WTC11 (cell line): ENCODE measurements at regions not wholly inside any gene's neighbourhood (a gene's known extent, or its start where the extent isn't known, plus 50 kb on each side); places are given as distances from the start of the nearest gene placed in this dataset.

Source experiments
- ATAC-seq: fragments of 200-7000 bp; cut with Tn5 transposase; 2 replicates; pipeline ENCODE4 v1.10.0; 2021; ENCODE audit warnings: mild to moderate bottlenecking, moderate library complexity
- CTCF ChIA-PET: fragments of 300-600 bp; sonication (Branson Sonifier 250); formaldehyde crosslinking; loops from one replicate; lab custom pipeline; 2021; ENCODE audit warnings: antibody characterized with exemption; lab: Charles Lee
- POLR2A ChIA-PET: fragments of 350-600 bp; sonication (Branson Sonifier 250); formaldehyde crosslinking; loops from one replicate; lab custom pipeline; 2021; ENCODE audit warnings: antibody characterized with exemption; lab: Charles Lee
- DNase-seq: peaks from one replicate; pipeline ENCODE4 v3.0.0; 2021; ENCODE audit warnings: low spot score
- H3K27ac Mint-ChIP-seq: 2 replicates; pipeline ENCODE4 v1.8.0; 2021; ENCODE audit warnings: mixed read lengths
- H3K27me3 Mint-ChIP-seq: 2 replicates; pipeline ENCODE4 v1.8.0; 2021; ENCODE audit warnings: low read depth, mild to moderate bottlenecking, moderate library complexity, mixed read lengths
- H3K36me3 Mint-ChIP-seq: 2 replicates; pipeline ENCODE4 v1.8.0; 2021; ENCODE audit warnings: mixed read lengths
- H3K4me1 Mint-ChIP-seq: 2 replicates; pipeline ENCODE4 v1.8.0; 2022; ENCODE audit warnings: mixed read lengths
- H3K4me3 Mint-ChIP-seq: 2 replicates; pipeline ENCODE4 v1.8.0; 2021; ENCODE audit warnings: mild to moderate bottlenecking, moderate library complexity, mixed read lengths
- H3K9me3 Mint-ChIP-seq: 2 replicates; pipeline ENCODE4 v1.8.0; 2021; ENCODE audit warnings: mixed read lengths
- CREB1 ChIP-seq: sonication (generic); formaldehyde crosslinking; IDR thresholded peaks from 2 replicates; pipeline ENCODE4 v1.8.0; 2023; ENCODE audit warnings: mild to moderate bottlenecking, missing genetic modification reagents
- GRHL2 ChIP-seq: fragments of 250-450 bp; sonication (Bioruptor Pico); IDR thresholded peaks from 2 replicates; pipeline ENCODE4 v1.8.0; 2022; ENCODE audit warnings: mild to moderate bottlenecking, moderate library complexity; ENCODE audit not compliant: insufficient replicate concordance, severe bottlenecking
- HMGA2 ChIP-seq: fragments of 250-450 bp; sonication (Bioruptor Pico); IDR thresholded peaks from 2 replicates; pipeline ENCODE4 v1.4.0; 2021; ENCODE audit warnings: mild to moderate bottlenecking, moderate library complexity
- JAZF1 ChIP-seq: fragments of 250-450 bp; sonication (Bioruptor Pico); IDR thresholded peaks from 2 replicates; pipeline ENCODE4 v1.9.0; 2021; ENCODE audit warnings: moderate library complexity, mild to moderate bottlenecking, inconsistent platforms
- MXD4 ChIP-seq: fragments of 250-450 bp; sonication (Bioruptor Pico); IDR thresholded peaks from 2 replicates; pipeline ENCODE4 v1.8.0; 2021; ENCODE audit warnings: mild to moderate bottlenecking, moderate library complexity, borderline replicate concordance
- NR2C2 ChIP-seq: sonication (generic); formaldehyde crosslinking; IDR thresholded peaks from 2 replicates; pipeline ENCODE4 v1.8.0; 2022; ENCODE audit warnings: mild to moderate bottlenecking, missing genetic modification reagents
- NR3C1 ChIP-seq: sonication (generic); formaldehyde crosslinking; conservative IDR thresholded peaks from 2 replicates; pipeline ENCODE4 v1.8.1; 2023; ENCODE audit warnings: low read depth, mild to moderate bottlenecking, missing genetic modification reagents
- SMAD3 ChIP-seq: sonication (generic); formaldehyde crosslinking; IDR thresholded peaks from 2 replicates; pipeline ENCODE4 v1.8.0; 2022; ENCODE audit warnings: missing genetic modification reagents, mild to moderate bottlenecking, borderline replicate concordance
- SOX15 ChIP-seq: fragments of 250-450 bp; sonication (Bioruptor Pico); IDR thresholded peaks from 2 replicates; pipeline ENCODE4 v1.9.0; 2021; ENCODE audit warnings: mild to moderate bottlenecking
- SP1 ChIP-seq: sonication (generic); formaldehyde crosslinking; conservative IDR thresholded peaks from 2 replicates; pipeline ENCODE4 v1.8.1; 2022; ENCODE audit warnings: missing genetic modification reagents
- TEAD4 ChIP-seq: sonication (generic); formaldehyde crosslinking; IDR thresholded peaks from 2 replicates; pipeline ENCODE4 v1.8.0; 2022; ENCODE audit warnings: mild to moderate bottlenecking, missing genetic modification reagents
- TP53 ChIP-seq: sonication (generic); formaldehyde crosslinking; IDR thresholded peaks from 2 replicates; pipeline ENCODE4 v1.8.1; 2023; ENCODE audit warnings: mild to moderate bottlenecking, missing genetic modification reagents
- ZNF138 ChIP-seq: sonication (generic); formaldehyde crosslinking; conservative IDR thresholded peaks from 2 replicates; pipeline ENCODE4 v1.8.1; 2022; ENCODE audit warnings: mild to moderate bottlenecking, moderate library complexity, missing genetic modification reagents
- ZNF219 ChIP-seq: sonication (generic); formaldehyde crosslinking; IDR thresholded peaks from 2 replicates; pipeline ENCODE4 v1.8.0; 2023; ENCODE audit warnings: missing genetic modification reagents, mild to moderate bottlenecking, borderline replicate concordance
- ZNF232 ChIP-seq: sonication (generic); formaldehyde crosslinking; IDR thresholded peaks from 2 replicates; pipeline ENCODE4 v1.8.0; 2022; ENCODE audit warnings: mild to moderate bottlenecking, missing genetic modification reagents
- ZNF317 ChIP-seq: sonication (generic); formaldehyde crosslinking; IDR thresholded peaks from 2 replicates; pipeline ENCODE4 v1.8.1; 2023; ENCODE audit warnings: low read depth, mild to moderate bottlenecking, moderate library complexity, missing genetic modification reagents, borderline replicate concordance
- ZNF396 ChIP-seq: fragments of 250-450 bp; sonication (Bioruptor Pico); IDR thresholded peaks from 2 replicates; pipeline ENCODE4 v1.8.0; 2021; ENCODE audit warnings: mild to moderate bottlenecking, moderate library complexity, borderline replicate concordance
- ZNF423 ChIP-seq: fragments of 250-450 bp; sonication (Bioruptor Pico); IDR thresholded peaks from 2 replicates; pipeline ENCODE4 v2.1.2; 2022; ENCODE audit warnings: mild to moderate bottlenecking, moderate library complexity
- TF ChIP-seq, protein P1 (sequence below): sonication (generic); formaldehyde crosslinking; IDR thresholded peaks from 2 replicates; pipeline ENCODE4 v1.8.1; 2022; ENCODE audit warnings: missing genetic modification reagents, borderline replicate concordance
- TF ChIP-seq, protein P2 (sequence below): sonication (generic); formaldehyde crosslinking; IDR thresholded peaks from 2 replicates; pipeline ENCODE4 v1.8.1; 2023; ENCODE audit warnings: mild to moderate bottlenecking, missing genetic modification reagents
- TF ChIP-seq, protein P3 (sequence below): sonication (generic); formaldehyde crosslinking; conservative IDR thresholded peaks from 2 replicates; pipeline ENCODE4 v1.8.1; 2022; ENCODE audit warnings: mild to moderate bottlenecking, missing genetic modification reagents
- TF ChIP-seq, protein P4 (sequence below): sonication (generic); formaldehyde crosslinking; IDR thresholded peaks from 2 replicates; pipeline ENCODE4 v1.8.0; 2022; ENCODE audit warnings: mild to moderate bottlenecking, missing genetic modification reagents
- TF ChIP-seq, protein P5 (sequence below): fragments of 200-600 bp; IDR thresholded peaks from 2 replicates; pipeline ENCODE4 v1.8.0; 2022; ENCODE audit warnings: antibody characterized with exemption

DNA sequence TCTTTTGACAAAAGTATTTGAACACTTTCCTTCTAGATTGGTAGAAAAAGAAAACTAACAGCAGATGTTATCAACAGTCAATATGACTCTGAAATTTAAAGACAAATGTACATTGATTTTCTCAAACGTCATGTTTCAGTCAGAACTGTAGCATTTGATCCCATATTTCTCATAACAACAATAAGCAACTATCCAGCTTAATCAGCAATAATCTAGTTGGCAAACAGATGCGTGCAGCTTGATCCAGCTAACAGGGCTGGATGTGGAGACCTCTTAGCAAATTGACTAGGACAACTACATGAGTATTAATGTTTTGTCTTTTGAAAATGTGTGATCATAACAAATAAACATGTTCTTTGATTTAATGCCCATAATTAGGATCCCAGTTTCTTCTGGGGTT lies 94.0 kb upstream of the STT3B start:
- H3K9me3 Mint-ChIP-seq = peaks cover 33% of the 10 kb centered on the region
- DNase-seq (no peak), ATAC-seq (no peak)
- peaks cover 20% of the 10 kb centered on the region for H3K36me3 Mint-ChIP-seq
- POLR2A ChIA-PET = no interaction called here
- peaks cover 24% of the 10 kb centered on the region for H3K4me1 Mint-ChIP-seq
- no peaks in the 10 kb centered on the region for H3K27me3 Mint-ChIP-seq
- CTCF ChIA-PET = interaction anchor here (1.0 to 1.3 kb wide), 2 partner anchors 9 to 48 kb away, joined by 3 to 4 read pairs; no protein-coding TSS in a partner anchor
- no peak overlapping the region for H3K4me3 Mint-ChIP-seq
- no peak for TF ChIP-seq SP1 (CRISPR knock-in tag)
- no peak for TF ChIP-seq NR3C1 (CRISPR knock-in tag)
- TF ChIP-seq MXD4 (CRISPR knock-in tag) = no peak
- TF ChIP-seq, protein P1, sequence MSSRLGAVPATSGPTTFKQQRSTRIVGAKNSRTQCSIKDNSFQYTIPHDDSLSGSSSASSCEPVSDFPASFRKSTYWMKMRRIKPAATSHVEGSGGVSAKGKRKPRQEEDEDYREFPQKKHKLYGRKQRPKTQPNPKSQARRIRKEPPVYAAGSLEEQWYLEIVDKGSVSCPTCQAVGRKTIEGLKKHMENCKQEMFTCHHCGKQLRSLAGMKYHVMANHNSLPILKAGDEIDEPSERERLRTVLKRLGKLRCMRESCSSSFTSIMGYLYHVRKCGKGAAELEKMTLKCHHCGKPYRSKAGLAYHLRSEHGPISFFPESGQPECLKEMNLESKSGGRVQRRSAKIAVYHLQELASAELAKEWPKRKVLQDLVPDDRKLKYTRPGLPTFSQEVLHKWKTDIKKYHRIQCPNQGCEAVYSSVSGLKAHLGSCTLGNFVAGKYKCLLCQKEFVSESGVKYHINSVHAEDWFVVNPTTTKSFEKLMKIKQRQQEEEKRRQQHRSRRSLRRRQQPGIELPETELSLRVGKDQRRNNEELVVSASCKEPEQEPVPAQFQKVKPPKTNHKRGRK (CRISPR knock-in tag) = no peak
- no peak for TF ChIP-seq ZNF232 (CRISPR knock-in tag)
- TF ChIP-seq ZNF317 (CRISPR knock-in tag) = no peak
- TF ChIP-seq, protein P2, sequence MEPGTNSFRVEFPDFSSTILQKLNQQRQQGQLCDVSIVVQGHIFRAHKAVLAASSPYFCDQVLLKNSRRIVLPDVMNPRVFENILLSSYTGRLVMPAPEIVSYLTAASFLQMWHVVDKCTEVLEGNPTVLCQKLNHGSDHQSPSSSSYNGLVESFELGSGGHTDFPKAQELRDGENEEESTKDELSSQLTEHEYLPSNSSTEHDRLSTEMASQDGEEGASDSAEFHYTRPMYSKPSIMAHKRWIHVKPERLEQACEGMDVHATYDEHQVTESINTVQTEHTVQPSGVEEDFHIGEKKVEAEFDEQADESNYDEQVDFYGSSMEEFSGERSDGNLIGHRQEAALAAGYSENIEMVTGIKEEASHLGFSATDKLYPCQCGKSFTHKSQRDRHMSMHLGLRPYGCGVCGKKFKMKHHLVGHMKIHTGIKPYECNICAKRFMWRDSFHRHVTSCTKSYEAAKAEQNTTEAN (CRISPR knock-in tag) = no peak
- TF ChIP-seq, protein P3, sequence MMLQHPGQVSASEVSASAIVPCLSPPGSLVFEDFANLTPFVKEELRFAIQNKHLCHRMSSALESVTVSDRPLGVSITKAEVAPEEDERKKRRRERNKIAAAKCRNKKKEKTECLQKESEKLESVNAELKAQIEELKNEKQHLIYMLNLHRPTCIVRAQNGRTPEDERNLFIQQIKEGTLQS (CRISPR knock-in tag) = no peak
- TF ChIP-seq HMGA2 (CRISPR knock-in tag) = no peak
- TF ChIP-seq, protein P4, sequence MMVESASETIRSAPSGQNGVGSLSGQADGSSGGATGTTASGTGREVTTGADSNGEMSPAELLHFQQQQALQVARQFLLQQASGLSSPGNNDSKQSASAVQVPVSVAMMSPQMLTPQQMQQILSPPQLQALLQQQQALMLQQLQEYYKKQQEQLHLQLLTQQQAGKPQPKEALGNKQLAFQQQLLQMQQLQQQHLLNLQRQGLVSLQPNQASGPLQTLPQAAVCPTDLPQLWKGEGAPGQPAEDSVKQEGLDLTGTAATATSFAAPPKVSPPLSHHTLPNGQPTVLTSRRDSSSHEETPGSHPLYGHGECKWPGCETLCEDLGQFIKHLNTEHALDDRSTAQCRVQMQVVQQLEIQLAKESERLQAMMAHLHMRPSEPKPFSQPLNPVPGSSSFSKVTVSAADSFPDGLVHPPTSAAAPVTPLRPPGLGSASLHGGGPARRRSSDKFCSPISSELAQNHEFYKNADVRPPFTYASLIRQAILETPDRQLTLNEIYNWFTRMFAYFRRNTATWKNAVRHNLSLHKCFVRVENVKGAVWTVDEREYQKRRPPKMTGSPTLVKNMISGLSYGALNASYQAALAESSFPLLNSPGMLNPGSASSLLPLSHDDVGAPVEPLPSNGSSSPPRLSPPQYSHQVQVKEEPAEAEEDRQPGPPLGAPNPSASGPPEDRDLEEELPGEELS (CRISPR knock-in tag) = no peak
- TF ChIP-seq TP53 (CRISPR knock-in tag) = no peak
- TF ChIP-seq ZNF138 (CRISPR knock-in tag) = no peak
- no peak for TF ChIP-seq TEAD4 (CRISPR knock-in tag)
- TF ChIP-seq ZNF396 (CRISPR knock-in tag) = no peak
- no peak for TF ChIP-seq SOX15 (CRISPR knock-in tag)
- H3K27ac Mint-ChIP-seq = no peak overlapping the region

DNA sequence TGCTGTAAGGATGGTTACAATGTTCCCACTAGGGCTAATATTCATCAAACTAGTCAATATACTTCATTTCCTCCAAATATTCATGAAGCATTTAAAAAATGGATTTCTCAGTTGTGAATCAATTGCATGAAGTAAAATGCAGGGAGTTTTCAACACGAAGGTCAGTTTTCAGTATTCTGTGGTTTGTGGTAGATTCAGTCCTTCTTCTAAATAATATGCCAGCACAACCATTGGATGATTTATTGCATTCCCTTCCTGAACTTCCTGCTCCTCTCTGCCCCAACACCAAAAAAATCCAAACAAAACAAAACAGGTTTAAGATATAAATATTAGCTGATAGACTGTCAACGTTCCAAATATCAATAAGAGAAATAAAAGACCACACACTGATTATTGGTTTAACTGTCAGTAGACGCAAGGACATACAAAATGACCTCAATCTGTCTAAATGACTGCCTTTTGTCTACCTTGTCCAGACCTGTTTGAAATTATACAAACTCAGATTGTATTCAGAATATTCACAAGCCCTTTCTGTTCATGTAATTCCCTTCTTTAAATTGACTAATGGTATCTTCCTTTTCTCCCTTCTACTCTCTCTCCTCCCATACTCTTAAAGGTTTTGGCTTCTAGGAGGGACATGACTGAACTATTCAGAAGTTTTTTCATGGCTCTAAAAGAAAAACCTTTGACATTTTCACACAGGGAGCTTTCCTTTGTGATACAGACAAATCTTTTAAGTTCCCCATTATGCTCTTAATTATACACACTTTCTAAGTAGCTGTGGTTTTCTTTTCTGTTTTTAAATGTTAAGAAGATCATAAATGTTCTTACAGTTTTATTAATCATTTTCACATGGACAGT lies 92.6 kb upstream of the STT3B start:
- Mint-ChIP-seq H3K9me3 (peaks cover 27% of the 10 kb centered on the region), H3K4me1 (peaks cover 30% of the 10 kb centered on the region), H3K27ac (no peak overlapping the region), H3K4me3 (no peak overlapping the region), H3K27me3 (no peaks in the 10 kb centered on the region), H3K36me3 (peaks cover 17% of the 10 kb centered on the region)
- no peak for ATAC-seq
- DNase-seq = no peak
- ChIA-PET CTCF (interaction anchor here (0.5 to 1.0 kb wide), 2 partner anchors 49 to 494 kb away, joined by 3 read pairs; no protein-coding TSS in a partner anchor), POLR2A (no interaction called here)
- no peak for TF ChIP-seq CREB1 (CRISPR knock-in tag)
- no peak for TF ChIP-seq JAZF1 (CRISPR knock-in tag)
- no peak for TF ChIP-seq GRHL2 (CRISPR knock-in tag)
- no peak for TF ChIP-seq NR2C2 (CRISPR knock-in tag)
- TF ChIP-seq, protein P5, sequence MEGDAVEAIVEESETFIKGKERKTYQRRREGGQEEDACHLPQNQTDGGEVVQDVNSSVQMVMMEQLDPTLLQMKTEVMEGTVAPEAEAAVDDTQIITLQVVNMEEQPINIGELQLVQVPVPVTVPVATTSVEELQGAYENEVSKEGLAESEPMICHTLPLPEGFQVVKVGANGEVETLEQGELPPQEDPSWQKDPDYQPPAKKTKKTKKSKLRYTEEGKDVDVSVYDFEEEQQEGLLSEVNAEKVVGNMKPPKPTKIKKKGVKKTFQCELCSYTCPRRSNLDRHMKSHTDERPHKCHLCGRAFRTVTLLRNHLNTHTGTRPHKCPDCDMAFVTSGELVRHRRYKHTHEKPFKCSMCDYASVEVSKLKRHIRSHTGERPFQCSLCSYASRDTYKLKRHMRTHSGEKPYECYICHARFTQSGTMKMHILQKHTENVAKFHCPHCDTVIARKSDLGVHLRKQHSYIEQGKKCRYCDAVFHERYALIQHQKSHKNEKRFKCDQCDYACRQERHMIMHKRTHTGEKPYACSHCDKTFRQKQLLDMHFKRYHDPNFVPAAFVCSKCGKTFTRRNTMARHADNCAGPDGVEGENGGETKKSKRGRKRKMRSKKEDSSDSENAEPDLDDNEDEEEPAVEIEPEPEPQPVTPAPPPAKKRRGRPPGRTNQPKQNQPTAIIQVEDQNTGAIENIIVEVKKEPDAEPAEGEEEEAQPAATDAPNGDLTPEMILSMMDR = no peak
- TF ChIP-seq, protein P1 (CRISPR knock-in tag) = no peak
- TF ChIP-seq SMAD3 = no peak
- no peak for TF ChIP-seq ZNF423
- no peak for TF ChIP-seq ZNF219
